Pancreas (tissue), 10 donors: ENCODE measurements at regions not wholly inside any gene's neighbourhood (a gene's known extent, or its start where the extent isn't known, plus 50 kb on each side); places are given as distances from the start of the nearest gene placed in this dataset.

Experiments used
- ATAC-seq, 4 donors: fragments of 200-7000 bp; cut with Tn5 transposase; one replicate each; pipeline versions ENCODE4 v1.8.0 to v1.9.1; 2020; ENCODE audit warnings: mild to moderate bottlenecking in 4 of 4, moderate library complexity in 4 of 4
- DNase-seq, 6 donors: peaks; one replicate each; pipeline ENCODE4 v3.0.0-alpha.2; 2020
- FAIRE-seq: peaks from 2 replicates; lab custom pipeline; 2012; peaks lifted over from hg19 to GRCh38; lab: Jason Lieb, UNC
- H3K27ac ChIP-seq, 4 donors: fragments of 200-600 bp; sonication (generic); 1 replicate in 3 of 4; 2 replicates in 1 of 4; pipeline versions ENCODE4 v1.5.0 to v1.8.0; 2020
- H3K27me3 ChIP-seq, 4 donors: fragments of 200-600 bp; one replicate each; pipeline ENCODE4 v1.8.0; 2021
- H3K36me3 ChIP-seq, 3 donors: fragments of 200-600 bp; sonication (generic) in 1 of 3; one replicate each; pipeline versions ENCODE4 v1.5.0 to v1.8.0; 2020 to 2021
- H3K4me1 ChIP-seq, 3 donors: fragments of 200-600 bp; one replicate each; pipeline ENCODE4 v1.8.0; 2021
- H3K4me3 ChIP-seq, 4 donors: fragments of 200-600 bp; sonication (generic) in 2 of 4; one replicate each; pipeline versions ENCODE4 v1.5.0 to v1.8.0; 2020 to 2021
- H3K9me3 ChIP-seq, 4 donors: fragments of 200-600 bp; one replicate each; pipeline ENCODE4 v1.8.0; 2021
- WGBS, 2 donors: extraction: QIAGEN DNeasy Blood & Tissue Kit; methylation state at CpG; one replicate each; pipeline ENCODE4 v1.1.7; 2013; 5-methylcytosine and 5-hydroxymethylcytosine counted together
- intact Hi-C, 3 donors: fragments of 100-400 bp; cut with DNase I; formaldehyde crosslinking; loops; one replicate each; pipeline versions ENCODE4 v1.11.1 to v1.14.2; 2022
- TF ChIP-seq, protein P1 (sequence below), 4 donors: fragments of 200-600 bp; sonication (generic) in 3 of 4; IDR thresholded peaks; one replicate each; pipeline versions ENCODE4 v1.5.0 to v1.8.0; 2021; ENCODE audit warnings: antibody characterized with exemption in 4 of 4
- donor health status: healthy with polysubstance abuse.
- donor health status: DM: no; HTN: no; CAD: no; lungs with moderate emphysema.
- donor health status: DM: no; HTN: no; CAD: no.
- donor health status: control.
- donor health status: control.
- donor health status: Bipolar disorder and iron deficiency.
- donor health status: DM: yes; HTN: yes; CAD: no.
- donor health status: DM: no; HTN: no; CAD: no.
- donor health status: DM: no; HTN: no; CAD: no.
- donor health status: DM: yes; HTN: yes; CAD: no.

DNA sequence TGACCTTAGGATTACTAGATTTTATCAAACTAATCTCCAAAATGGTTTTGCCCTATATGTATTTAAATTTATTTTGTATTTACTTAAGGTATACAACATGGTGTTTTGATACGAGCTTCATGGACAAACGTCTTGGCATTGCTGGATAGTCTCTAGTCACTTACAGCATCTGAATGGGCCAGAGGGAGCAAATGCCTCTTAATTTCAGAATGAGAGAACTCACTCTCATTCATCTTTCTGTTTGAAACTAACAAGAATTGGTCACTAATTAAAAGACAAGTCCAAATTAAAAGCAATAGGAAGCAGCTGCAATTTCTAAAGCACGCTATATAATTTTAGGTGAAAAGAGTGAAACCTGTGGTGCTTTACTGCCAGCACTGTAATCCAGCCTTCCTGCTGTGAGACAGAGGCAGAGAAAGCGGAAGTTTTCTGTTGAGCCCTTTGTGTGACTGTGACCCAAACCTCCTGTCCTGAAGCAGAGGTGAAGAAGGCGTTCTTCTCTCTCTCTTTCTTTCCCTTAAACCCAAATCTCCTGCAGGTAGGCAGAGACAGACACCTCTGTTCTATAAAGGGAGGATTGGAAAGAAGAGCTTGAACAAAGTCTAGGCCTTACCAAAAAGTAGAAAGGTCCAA lies 184.6 kb upstream of the NAV3 start:
- Histone ChIP-seq H3K27ac (no peak overlapping the region), H3K4me1 (no peaks in the 10 kb centered on the region), H3K36me3 (no peaks in the 10 kb centered on the region), H3K4me3 (no peak overlapping the region), H3K9me3 (no peaks in the 10 kb centered on the region), H3K27me3 (no peaks in the 10 kb centered on the region)
- no peak for DNase-seq
- TF ChIP-seq, protein P1, sequence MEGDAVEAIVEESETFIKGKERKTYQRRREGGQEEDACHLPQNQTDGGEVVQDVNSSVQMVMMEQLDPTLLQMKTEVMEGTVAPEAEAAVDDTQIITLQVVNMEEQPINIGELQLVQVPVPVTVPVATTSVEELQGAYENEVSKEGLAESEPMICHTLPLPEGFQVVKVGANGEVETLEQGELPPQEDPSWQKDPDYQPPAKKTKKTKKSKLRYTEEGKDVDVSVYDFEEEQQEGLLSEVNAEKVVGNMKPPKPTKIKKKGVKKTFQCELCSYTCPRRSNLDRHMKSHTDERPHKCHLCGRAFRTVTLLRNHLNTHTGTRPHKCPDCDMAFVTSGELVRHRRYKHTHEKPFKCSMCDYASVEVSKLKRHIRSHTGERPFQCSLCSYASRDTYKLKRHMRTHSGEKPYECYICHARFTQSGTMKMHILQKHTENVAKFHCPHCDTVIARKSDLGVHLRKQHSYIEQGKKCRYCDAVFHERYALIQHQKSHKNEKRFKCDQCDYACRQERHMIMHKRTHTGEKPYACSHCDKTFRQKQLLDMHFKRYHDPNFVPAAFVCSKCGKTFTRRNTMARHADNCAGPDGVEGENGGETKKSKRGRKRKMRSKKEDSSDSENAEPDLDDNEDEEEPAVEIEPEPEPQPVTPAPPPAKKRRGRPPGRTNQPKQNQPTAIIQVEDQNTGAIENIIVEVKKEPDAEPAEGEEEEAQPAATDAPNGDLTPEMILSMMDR (IDR thresholded peaks at IDR 0.05) = no peak
- intact Hi-C loops = no loop called here
- no peak for ATAC-seq
- no peak for FAIRE-seq
- 71 to 86% methylated on average over 5 of the region's 5 CpGs for WGBS, 2 donors

DNA sequence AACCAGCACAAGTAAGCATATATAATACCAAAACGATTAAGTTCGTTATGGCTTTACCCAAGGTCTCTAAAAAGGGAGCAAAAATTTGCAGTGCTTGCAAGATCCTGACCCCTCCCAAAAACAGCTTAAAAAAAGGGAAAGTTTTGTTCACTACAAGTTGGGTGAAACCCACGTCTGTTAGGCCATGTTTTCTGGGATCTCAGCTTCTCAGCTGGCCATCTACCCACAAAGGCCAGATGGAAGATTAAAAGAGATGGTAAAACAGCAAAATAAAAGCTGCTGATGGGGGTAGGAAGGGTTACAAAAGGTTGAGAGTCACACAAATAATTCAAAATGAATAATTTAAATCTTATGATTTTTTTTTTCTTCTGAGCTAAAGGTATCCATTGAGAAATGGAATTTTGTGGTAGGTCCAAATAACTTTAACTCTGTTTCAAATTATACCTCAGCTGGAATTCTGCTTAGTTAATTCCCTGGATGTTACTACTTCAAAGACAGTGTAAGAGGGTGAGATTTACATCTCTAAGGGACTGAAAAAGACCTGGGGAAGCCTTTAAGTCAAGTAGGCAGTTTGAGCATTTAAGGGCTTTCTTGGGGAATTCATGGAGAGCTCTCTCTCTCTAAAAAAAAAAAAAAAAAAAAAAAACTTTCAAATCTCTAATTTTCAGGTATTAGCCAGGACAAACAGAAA lies 185.6 kb upstream of the NAV3 start:
- DNase-seq (no peak), FAIRE-seq (no peak), ATAC-seq (no peak)
- H3K9me3 ChIP-seq = no peaks in the 10 kb centered on the region
- no peak overlapping the region for H3K4me3 ChIP-seq
- 62 to 76% methylated on average over 3 of the region's 3 CpGs for WGBS, 2 donors
- H3K27me3 ChIP-seq = no peaks in the 10 kb centered on the region
- H3K27ac ChIP-seq = no peak overlapping the region
- TF ChIP-seq, protein P1 (IDR thresholded peaks at IDR 0.05) = no peak
- H3K4me1 ChIP-seq = no peaks in the 10 kb centered on the region
- H3K36me3 ChIP-seq = no peaks in the 10 kb centered on the region
- intact Hi-C loops = no loop called here

DNA sequence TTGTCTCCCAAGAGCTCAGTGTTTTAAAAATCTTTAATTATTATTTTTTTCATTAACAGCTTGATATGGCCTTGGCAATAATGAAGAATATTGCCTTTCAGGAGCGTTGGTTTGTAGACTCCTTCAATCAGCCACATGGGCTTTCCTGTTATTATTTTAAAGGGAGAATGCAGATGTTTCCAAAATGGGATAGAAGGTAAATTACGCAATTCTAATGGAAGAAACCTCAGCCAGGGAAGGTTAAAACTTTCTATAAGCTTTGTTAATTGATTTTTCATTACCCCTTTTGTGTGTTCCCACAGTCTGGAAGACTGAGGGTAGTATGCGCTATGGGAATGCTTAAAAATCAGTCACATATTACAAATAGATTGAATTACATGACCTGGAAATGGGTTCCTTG lies 188.4 kb upstream of the NAV3 start:
- WGBS, 2 donors = 80 to 90% methylated on average over 3 of the region's 3 CpGs
- FAIRE-seq = no peak

DNA sequence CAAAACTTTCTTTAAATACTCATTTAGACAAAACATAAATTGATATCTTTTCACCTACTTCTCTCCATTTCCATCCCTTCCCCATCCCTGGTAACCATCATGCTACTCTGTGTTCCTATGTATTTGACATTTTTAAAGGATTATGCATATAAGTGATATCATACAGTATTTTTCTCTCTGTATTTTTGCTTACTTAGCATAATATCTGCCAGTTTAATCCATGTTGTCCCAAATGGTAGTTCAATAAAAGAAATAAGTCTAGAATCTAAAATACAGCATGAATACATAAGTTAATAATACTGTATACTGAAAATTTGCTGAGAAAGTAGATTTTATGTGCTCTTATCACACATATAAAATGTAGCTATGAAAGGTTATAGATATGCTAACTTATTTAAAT lies 190.3 kb upstream of the NAV3 start:
- Histone ChIP-seq H3K4me3 (no peak overlapping the region), H3K36me3 (no peaks in the 10 kb centered on the region), H3K9me3 (no peaks in the 10 kb centered on the region), H3K27ac (no peak overlapping the region), H3K27me3 (no peaks in the 10 kb centered on the region), H3K4me1 (no peaks in the 10 kb centered on the region)
- FAIRE-seq = no peak
- no peak for ATAC-seq
- TF ChIP-seq, protein P1 (IDR thresholded peaks at IDR 0.05) = no peak
- intact Hi-C loops = no loop called here
- DNase-seq = no peak

More for the DNA sequence above, 188.4 kb upstream of the NAV3 start:
- no peaks in the 10 kb centered on the region for H3K36me3 ChIP-seq
- DNase-seq (no peak), ATAC-seq (no peak)
- TF ChIP-seq, protein P1 (IDR thresholded peaks at IDR 0.05) = no peak
- H3K9me3 ChIP-seq = no peaks in the 10 kb centered on the region
- H3K27ac ChIP-seq = no peak overlapping the region
- intact Hi-C loops = no loop called here
- H3K4me3 ChIP-seq = no peak overlapping the region
- no peaks in the 10 kb centered on the region for H3K4me1 ChIP-seq
- H3K27me3 ChIP-seq = no peaks in the 10 kb centered on the region

DNA sequence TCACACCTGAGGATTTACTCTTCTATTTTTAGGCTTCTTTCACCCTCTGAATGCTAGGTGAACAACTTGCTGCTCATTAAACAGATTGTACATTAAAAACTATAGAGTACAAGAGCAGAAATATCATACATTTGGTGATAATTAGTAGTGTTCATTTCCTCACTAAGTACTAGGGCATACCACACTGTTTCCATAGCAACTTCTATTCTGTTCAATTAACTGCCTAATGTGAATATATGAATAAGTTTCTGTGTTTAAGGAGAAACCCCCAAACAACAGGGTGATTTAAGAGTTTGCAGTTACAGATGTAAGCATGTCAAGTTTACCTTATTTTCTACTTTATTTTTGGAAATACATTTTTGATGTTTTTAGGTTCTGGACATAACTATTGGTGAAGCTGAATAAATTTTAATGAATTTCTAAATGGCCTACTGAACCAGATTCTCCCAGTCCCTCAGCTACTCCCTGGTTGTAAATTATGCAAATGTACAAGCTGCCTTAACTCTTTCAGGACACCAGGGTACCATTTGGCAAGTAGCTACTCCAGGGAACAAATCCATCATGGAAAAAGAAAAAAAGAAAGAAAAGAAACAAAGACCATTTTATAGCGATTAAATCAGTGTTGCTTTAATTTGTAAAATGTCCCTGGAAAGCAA lies 199.8 kb upstream of the NAV3 start:
- Histone ChIP-seq H3K36me3 (no peaks in the 10 kb centered on the region), H3K9me3 (no peaks in the 10 kb centered on the region), H3K4me1 (no peaks in the 10 kb centered on the region), H3K27ac (no peak overlapping the region), H3K27me3 (no peaks in the 10 kb centered on the region), H3K4me3 (no peak overlapping the region)
- 93 to 96% methylated on average over 1 of the region's 1 CpG for WGBS, 2 donors
- DNase-seq (no peak), ATAC-seq (no peak), FAIRE-seq (no peak)
- intact Hi-C loops = no loop called here
- TF ChIP-seq, protein P1 (IDR thresholded peaks at IDR 0.05) = no peak
